Cerebellar cortex (tissue), 1 donor: ENCODE measurements at regions not wholly inside any gene's neighbourhood (a gene's known extent, or its start where the extent isn't known, plus 50 kb on each side); places are given as distances from the start of the nearest gene placed in this dataset.
"Not testable (repeated sequence)": the region's sequence is repeated elsewhere in the genome, so short reads cannot be mapped to it uniquely, and the experiment has no call there.

Experiments used
- DNase-seq: peaks from one replicate; pipeline ENCODE4 v3.0.0-alpha.2; 2015; ENCODE audit warnings: low spot score

- no peak for DNase-seq
Observed at GRCh38 chr5:86671536-86671935, 53.8 kb downstream of the COX7C start.

GRCh38 chr5:86674069-86674468 lies 56.3 kb downstream of the COX7C start:
- DNase-seq, result no peak

- DNase-seq, result peak; percentile 15
Observed at GRCh38 chr5:86675311-86675710, 57.6 kb downstream of the COX7C start.

DNA sequence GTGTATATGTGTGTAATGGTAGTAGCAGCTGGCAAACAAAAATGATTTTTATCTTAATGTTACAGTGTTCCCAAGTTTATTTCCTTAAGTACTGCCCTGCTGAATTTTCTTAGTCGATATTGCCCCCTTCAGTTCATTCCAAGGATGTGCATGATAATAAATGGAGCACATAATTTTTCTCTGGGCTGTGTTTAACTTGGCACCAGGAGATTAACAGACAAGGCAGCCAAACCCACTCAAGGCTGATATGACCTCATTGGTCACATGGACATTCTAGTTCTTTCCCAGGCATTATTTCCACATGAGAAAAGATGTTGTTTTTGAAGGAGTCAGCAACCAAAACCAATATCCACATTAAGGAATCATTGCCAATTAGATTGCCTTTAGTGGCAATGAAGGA lies 61.8 kb downstream of the COX7C start:
- peak; percentile 57 for DNase-seq

GRCh38 chr5:86679949-86680348 lies 62.2 kb downstream of the COX7C start:
- DNase-seq, result no peak

GRCh38 chr5:86684222-86684621 lies 66.5 kb downstream of the COX7C start:
- no peak for DNase-seq

DNA sequence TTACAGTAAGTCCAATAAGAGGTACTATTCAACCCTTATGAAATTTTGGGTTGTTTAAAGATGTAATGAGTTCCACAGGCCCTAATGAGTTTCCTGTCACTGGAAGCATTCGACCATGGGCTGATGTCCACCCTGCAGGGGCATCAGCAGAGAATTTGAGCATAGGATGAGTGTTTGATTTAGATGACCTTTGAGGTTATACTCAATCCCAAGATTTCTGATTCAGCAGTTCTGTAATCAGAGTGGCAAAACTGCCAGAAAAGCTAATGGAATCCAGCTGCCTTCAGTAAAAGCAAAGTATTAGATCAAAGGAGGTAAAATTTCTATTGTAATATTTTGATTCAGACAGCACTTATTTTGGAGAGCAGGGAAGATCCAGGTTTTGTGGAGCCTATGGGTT lies 68.3 kb downstream of the COX7C start:
- no peak for DNase-seq

GRCh38 chr5:86688406-86688805 lies 70.7 kb downstream of the COX7C start:
- DNase-seq, result no peak

- DNase-seq, result no peak
Observed at GRCh38 chr5:86689103-86689729, 71.5 kb downstream of the COX7C start.

DNA sequence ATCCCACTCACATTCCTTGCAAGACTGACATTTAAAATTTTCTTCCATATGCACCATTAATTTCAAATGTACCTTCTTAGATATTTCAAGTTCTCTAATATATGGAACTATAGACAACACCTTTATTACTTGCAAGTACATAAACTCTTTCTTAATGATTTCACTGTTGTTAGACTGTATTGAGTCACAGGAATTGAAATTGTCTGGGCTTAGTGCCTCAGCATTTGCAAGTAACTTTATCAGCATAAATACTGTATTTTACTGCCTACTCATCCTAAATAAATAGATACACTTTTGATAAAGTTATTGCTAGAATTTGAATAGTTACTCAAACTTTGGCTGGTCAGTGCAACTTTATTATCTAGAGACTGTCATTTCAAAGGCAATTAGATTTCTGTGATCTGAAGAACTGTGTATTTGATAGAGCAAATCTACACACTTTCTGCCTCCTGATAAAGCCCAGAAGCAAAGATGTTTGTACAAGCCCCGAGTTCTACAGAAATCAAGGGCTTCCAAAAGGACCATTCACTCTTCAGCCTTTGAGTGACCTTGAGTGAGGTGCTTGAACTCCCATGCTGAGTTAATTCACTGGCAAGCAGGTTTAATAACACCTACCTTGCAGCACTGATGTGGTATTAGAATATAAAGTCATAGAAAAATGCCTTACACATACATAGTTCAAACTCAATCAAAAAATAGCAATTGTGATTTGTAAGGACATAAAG lies 91.6 kb downstream of the COX7C start:
- DNase-seq, result no peak

DNA sequence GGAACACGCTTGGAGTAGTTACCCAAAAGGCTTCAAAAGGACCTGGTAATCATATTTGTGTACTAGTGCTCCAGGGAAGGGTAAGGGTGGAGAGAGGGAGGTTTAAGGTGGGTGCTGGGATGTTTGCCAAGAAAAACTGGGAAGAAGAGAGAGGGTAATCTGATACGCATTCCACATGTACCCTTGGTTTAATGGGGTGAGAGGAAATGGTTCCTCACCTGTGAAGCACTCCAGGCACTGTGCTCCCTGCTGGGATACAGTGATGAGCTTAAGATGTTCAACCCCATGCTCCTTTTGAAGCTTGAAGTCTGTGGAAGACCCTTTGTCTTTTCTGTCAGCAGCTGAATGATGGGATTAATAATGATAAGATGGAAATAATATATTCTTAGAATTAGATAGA lies 98.4 kb downstream of the COX7C start:
- no peak for DNase-seq

GRCh38 chr5:86731319-86732117 lies 113.8 kb downstream of the COX7C start:
- not testable (repeated sequence) for DNase-seq

GRCh38 chr5:86735370-86735769 lies 117.6 kb downstream of the COX7C start:
- no peak for DNase-seq

- DNase-seq, result no peak
Observed at GRCh38 chr5:86737579-86737978, 119.8 kb downstream of the COX7C start.

DNA sequence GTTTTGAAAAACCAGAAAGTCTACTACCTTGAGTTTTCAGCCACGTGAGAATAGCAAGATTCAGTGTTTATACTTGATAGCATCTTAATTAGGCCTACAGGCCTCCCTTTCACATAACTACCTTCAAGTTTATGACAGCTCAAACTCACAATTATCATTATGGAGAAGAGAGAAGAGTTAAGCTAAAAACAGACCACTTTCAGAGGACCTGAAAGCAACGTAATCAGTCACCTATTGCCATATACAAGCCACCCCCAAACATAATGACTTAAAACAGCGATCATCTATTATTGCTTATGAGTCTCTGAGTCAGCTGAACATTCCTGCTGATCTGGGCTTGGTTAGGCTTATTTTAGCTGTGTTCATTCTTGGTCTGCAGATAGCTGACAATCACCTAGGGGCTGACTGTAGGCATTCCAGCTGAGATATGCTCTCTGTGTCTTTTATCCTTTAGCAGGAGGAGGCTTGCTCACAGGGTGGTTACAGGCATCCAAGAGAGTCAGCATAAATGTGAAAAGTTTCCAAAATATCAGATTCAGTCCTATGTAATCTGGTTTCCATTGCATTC lies 130.9 kb downstream of the COX7C start:
- no peak for DNase-seq

GRCh38 chr5:86749841-86750240 lies 132.1 kb downstream of the COX7C start:
- no peak for DNase-seq

GRCh38 chr5:86756839-86757238 lies 139.1 kb downstream of the COX7C start:
- no peak for DNase-seq

- no peak for DNase-seq
Observed at GRCh38 chr5:86757824-86758223, 140.1 kb downstream of the COX7C start.

DNA sequence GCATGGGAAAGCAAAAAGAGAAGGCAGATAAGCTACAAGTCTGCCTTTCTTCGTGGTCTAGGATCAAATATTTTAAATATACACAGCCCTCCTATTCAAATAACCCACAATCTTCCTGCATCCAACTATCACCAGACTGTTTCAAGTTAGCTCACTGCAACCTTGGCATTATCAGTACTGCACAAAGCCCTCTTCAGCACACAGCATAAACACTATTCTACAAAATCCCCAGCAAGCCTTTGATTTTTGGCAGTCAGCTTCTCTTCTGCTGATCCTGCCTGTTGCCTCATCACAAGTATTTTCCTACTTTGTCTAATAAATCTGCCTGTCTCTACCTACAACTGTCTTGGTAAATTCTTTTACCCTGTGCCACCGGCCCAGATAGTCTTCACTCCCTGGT lies 142.9 kb downstream of the COX7C start:
- no peak for DNase-seq

- no peak for DNase-seq
Observed at GRCh38 chr5:86763929-86764328, 146.2 kb downstream of the COX7C start.

GRCh38 chr5:86765778-86766502 lies 148.2 kb downstream of the COX7C start:
- DNase-seq, result peak; percentile 87

DNA sequence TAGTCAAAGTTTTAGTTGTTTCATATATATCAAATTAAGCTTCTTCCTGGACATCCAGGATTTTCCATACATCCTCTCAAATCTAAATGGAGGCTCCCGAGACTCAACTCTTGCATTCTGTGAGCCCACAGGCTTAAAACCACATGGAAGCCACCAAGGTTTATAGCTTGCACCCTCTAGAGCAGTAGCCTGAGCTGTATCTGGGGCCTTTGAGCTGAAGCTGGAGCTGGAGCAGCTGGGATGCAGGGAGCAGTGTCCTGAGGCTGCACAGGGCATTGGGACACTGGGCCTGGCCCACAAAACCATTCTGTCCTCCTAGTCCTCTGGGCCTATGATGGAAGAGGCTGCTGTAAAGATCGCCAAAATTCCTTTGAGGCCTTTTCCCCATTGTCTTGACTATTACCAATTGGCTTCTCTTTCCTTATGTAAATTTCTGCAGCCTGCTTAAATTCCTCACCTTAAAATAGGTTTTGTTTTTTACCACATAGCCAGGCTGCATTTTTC lies 151.0 kb downstream of the COX7C start:
- no peak for DNase-seq
